ENCODE measurements at regions not wholly inside any gene's neighbourhood (a gene's known extent, or its start where the extent isn't known, plus 50 kb on each side); places are given as distances from the start of the nearest gene placed in this dataset.

DNA sequence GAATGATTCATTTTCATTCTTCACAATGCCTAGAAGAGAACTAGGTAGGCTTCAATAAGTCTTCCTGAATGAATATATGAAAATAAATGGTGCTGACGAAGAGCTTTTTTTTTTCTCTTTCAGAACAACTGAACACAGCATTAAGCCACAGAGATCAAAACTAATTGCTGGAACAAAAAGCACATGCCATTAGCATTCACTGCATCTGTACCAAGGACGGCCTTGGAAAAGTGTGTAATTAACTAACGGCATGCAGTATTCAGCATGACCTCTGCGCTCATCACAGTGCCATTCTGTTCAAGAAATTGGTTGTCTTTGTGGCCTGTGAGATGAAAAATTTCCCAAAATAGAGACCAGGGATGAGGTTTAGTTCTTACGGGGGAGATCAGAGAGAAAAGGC lies 99.3 kb downstream of the NUDT12 start:
- TF ChIP-seq MYC (IDR thresholded peaks at IDR 0.05; ENCODE audit: low read depth, low read length) = no peak
- TF ChIP-seq, protein P1, sequence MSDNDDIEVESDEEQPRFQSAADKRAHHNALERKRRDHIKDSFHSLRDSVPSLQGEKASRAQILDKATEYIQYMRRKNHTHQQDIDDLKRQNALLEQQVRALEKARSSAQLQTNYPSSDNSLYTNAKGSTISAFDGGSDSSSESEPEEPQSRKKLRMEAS (IDR thresholded peaks at IDR 0.05; ENCODE audit: low read depth, low read length) = no peak
- no peak for TF ChIP-seq POLR2A (IDR thresholded peaks at IDR 0.05; ENCODE audit: extremely low read depth, insufficient read length)
- TF ChIP-seq, protein P2, sequence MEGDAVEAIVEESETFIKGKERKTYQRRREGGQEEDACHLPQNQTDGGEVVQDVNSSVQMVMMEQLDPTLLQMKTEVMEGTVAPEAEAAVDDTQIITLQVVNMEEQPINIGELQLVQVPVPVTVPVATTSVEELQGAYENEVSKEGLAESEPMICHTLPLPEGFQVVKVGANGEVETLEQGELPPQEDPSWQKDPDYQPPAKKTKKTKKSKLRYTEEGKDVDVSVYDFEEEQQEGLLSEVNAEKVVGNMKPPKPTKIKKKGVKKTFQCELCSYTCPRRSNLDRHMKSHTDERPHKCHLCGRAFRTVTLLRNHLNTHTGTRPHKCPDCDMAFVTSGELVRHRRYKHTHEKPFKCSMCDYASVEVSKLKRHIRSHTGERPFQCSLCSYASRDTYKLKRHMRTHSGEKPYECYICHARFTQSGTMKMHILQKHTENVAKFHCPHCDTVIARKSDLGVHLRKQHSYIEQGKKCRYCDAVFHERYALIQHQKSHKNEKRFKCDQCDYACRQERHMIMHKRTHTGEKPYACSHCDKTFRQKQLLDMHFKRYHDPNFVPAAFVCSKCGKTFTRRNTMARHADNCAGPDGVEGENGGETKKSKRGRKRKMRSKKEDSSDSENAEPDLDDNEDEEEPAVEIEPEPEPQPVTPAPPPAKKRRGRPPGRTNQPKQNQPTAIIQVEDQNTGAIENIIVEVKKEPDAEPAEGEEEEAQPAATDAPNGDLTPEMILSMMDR (IDR thresholded peaks at IDR 0.05; ENCODE audit: low read depth, low read length) = no peak
- no peak overlapping the region for H3K4me3 ChIP-seq (ENCODE audit: low read depth, low read length)
- DNase-seq (ENCODE audit: low read depth) = no peak

DNA sequence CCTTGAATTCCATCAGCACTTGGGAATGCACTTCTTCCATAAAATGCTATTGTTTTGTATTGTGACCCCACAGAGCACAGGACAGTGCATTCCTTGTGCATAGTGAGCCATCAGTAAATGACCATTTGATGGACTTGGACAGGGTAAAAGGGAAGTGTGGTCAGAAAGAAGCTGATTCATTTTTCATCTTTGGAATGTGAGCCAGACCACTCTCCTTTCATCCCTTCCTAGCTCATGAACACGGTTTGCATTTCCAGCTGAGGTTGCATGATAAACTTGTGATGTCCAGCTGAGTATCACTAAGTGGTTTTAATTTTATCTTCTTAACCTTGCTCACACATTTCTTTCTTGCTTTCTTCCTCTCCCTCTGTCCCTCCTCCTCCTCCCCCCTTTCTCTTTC lies 101.3 kb downstream of the NUDT12 start:
- no peak for TF ChIP-seq MYC (IDR thresholded peaks at IDR 0.05; ENCODE audit: low read depth, low read length)
- TF ChIP-seq, protein P1 (IDR thresholded peaks at IDR 0.05; ENCODE audit: low read depth, low read length) = no peak
- no peak for DNase-seq (ENCODE audit: low read depth)
- no peak overlapping the region for H3K4me3 ChIP-seq (ENCODE audit: low read depth, low read length)

DNA sequence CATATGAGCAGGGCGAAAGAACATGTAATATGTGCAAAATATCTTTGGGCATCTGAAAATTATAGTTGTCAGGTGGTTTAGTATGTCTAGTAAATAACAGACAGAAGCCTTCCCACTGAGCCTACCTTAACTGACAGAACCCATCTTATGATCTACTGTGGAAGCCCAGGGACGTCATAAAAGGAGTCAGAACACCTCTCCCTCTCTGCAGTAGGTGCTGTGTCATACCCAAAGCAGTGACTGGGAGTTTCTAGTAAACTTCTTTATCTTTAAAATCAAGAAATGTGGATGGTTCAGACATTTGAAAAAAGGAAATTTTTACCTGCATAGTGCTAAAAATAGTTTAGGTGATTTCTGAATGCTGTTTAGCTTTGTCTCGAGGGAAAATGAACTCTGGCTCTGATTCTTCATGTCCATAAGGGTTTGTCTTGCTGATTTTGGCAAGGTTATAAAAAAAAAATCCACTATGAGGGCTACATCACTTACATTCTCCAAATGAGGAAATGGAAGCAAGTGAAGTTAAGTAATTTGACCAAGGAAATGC lies 104.0 kb downstream of the NUDT12 start:
- no peak for DNase-seq (ENCODE audit: low read depth)
- H3K4me3 ChIP-seq (ENCODE audit: low read depth, low read length) = no peak overlapping the region
- TF ChIP-seq POLR2A (IDR thresholded peaks at IDR 0.05; ENCODE audit: extremely low read depth, insufficient read length) (no peak), MYC (IDR thresholded peaks at IDR 0.05; ENCODE audit: low read depth, low read length) (no peak)
- TF ChIP-seq, protein P2 (IDR thresholded peaks at IDR 0.05; ENCODE audit: low read depth, low read length) = no peak
- TF ChIP-seq, protein P1 (IDR thresholded peaks at IDR 0.05; ENCODE audit: low read depth, low read length) = no peak

DNA sequence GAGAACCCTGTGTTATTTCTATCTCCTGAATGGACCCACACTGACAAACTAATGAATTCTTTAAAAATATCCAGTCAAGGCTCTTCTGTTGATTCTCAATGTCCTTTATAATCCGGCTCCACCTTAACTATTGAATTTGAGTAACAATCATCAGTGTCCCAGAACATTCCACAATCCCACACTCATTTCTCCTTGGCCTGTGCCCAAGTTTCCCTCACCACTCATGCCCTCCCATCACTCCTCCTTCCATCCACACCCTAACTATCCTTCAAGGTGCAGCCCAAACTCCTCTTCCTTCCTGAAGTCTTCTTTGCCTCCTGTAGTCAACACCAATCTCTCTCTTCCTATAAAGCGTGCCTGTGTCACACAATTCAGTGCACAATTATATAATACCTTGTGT lies 106.1 kb downstream of the NUDT12 start:
- no peak for DNase-seq (ENCODE audit: low read depth)
- H3K4me3 ChIP-seq (ENCODE audit: low read depth, low read length) = no peak overlapping the region
- TF ChIP-seq POLR2A (IDR thresholded peaks at IDR 0.05; ENCODE audit: extremely low read depth, insufficient read length) (no peak), MYC (IDR thresholded peaks at IDR 0.05; ENCODE audit: low read depth, low read length) (no peak)
- TF ChIP-seq, protein P1 (IDR thresholded peaks at IDR 0.05; ENCODE audit: low read depth, low read length) = no peak
- TF ChIP-seq, protein P2 (IDR thresholded peaks at IDR 0.05; ENCODE audit: low read depth, low read length) = no peak

DNA sequence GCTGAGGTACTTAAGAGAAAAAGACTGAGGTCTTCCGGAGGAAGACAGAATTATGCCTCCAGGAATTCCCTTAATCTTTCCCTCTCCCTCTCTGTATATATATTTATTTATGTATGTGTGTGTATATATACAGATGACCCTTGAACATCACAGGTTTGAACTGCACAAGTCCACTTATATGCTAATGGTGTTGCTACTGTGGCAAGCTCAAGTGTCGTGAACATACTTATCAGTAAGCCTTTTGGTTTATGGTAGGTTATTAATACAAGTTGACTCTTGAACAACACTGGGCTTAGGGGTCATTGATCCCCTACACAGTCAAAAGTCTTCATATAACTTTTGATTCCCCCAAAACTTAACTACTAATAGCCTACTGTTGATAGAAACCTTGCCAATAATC lies 106.8 kb downstream of the NUDT12 start:
- H3K4me3 ChIP-seq (ENCODE audit: low read depth, low read length) = no peak overlapping the region
- no peak for TF ChIP-seq MYC (IDR thresholded peaks at IDR 0.05; ENCODE audit: low read depth, low read length)
- TF ChIP-seq, protein P2 (IDR thresholded peaks at IDR 0.05; ENCODE audit: low read depth, low read length) = no peak
- TF ChIP-seq, protein P1 (IDR thresholded peaks at IDR 0.05; ENCODE audit: low read depth, low read length) = no peak
- no peak for TF ChIP-seq POLR2A (IDR thresholded peaks at IDR 0.05; ENCODE audit: extremely low read depth, insufficient read length)
- no peak for DNase-seq (ENCODE audit: low read depth)

DNA sequence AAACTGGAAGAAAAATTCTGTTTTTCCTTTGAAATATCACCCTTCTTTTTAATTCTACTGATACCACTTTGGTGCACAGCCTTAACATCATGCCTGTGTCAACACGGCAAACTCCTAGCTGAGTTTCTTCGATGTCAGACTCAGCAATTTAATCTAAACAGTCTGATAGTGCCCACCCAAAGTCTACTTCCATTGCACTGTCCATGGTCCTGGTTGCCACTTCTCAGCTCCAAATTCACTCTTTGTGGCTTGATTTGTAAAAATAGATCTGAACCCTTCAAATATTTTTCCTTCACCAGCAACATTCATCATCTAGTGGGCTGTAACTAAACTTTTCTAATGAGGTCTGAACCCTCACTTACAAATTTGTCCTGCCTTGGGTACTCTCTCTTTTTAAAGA lies 107.8 kb downstream of the NUDT12 start:
- no peak for DNase-seq (ENCODE audit: low read depth)
- no peak overlapping the region for H3K4me3 ChIP-seq (ENCODE audit: low read depth, low read length)
- TF ChIP-seq POLR2A (IDR thresholded peaks at IDR 0.05; ENCODE audit: extremely low read depth, insufficient read length) (no peak), MYC (IDR thresholded peaks at IDR 0.05; ENCODE audit: low read depth, low read length) (no peak)
- TF ChIP-seq, protein P2 (IDR thresholded peaks at IDR 0.05; ENCODE audit: low read depth, low read length) = no peak
- TF ChIP-seq, protein P1 (IDR thresholded peaks at IDR 0.05; ENCODE audit: low read depth, low read length) = no peak

All from NB4 (cell line).